PC-9 (cell line): ENCODE measurements at regions not wholly inside any gene's neighbourhood (a gene's known extent, or its start where the extent isn't known, plus 50 kb on each side); places are given as distances from the start of the nearest gene placed in this dataset.

Experiments used
- BruUV-seq: library from RNA; stranded (reverse); fragments of 400-500 nt; replicated peaks from 2 replicates; lab custom pipeline; 2021; lab: Mats Ljungman, UMichigan
- CTCF ChIA-PET: fragments of 300-600 bp; sonication (Branson Sonifier 250); formaldehyde crosslinking; loops from one replicate; lab custom pipeline; 2022; ENCODE audit warnings: antibody characterized with exemption; lab: Charles Lee
- POLR2A ChIA-PET: fragments of 300-600 bp; sonication (Branson Sonifier 250); formaldehyde crosslinking; loops from one replicate; lab custom pipeline; 2022; ENCODE audit warnings: antibody characterized with exemption; ENCODE audit not compliant: unreplicated experiment; lab: Charles Lee
- DNase-seq, 2 experiments: peaks; one replicate each; pipeline versions ENCODE4 v3.0.0 to v3.0.0-alpha.2; 2015 to 2022; ENCODE audit warnings: mixed read lengths in 1 of 2
- H2AFZ ChIP-seq: fragments of 200-600 bp; sonication (generic); 2 replicates; pipeline ENCODE4 v1.8.1; 2017; ENCODE audit warnings: antibody characterized with exemption
- H3F3A ChIP-seq: fragments of 200-600 bp; sonication (generic); 2 replicates; pipeline ENCODE4 v1.8.1; 2017; ENCODE audit warnings: antibody characterized with exemption, mild to moderate bottlenecking, low read depth; ENCODE audit not compliant: insufficient read depth
- H3K27ac ChIP-seq: fragments of 200-600 bp; sonication (generic); 2 replicates; pipeline ENCODE4 v1.6.1; 2016; ENCODE audit warnings: mixed run types
- H3K27me3 ChIP-seq: fragments of 200-600 bp; sonication (generic); 2 replicates; pipeline ENCODE4 v1.6.1; 2016; ENCODE audit warnings: low read depth, mixed run types; ENCODE audit not compliant: insufficient read depth
- H3K36me3 ChIP-seq: fragments of 200-600 bp; sonication (generic); 2 replicates; pipeline ENCODE4 v1.6.1; 2016; ENCODE audit warnings: low read depth, mixed run types
- H3K4me1 ChIP-seq: fragments of 200-600 bp; sonication (generic); replicated peaks from 2 replicates; pipeline ENCODE4 v1.6.1; 2016; ENCODE audit warnings: mixed run types; ENCODE audit not compliant: insufficient read depth
- H3K4me2 ChIP-seq: fragments of 200-600 bp; sonication (generic); 2 replicates; pipeline ENCODE4 v1.6.1; 2017; ENCODE audit warnings: mixed run types
- H3K4me3 ChIP-seq: fragments of 200-600 bp; sonication (generic); 2 replicates; pipeline ENCODE4 v1.6.1; 2016; ENCODE audit warnings: mixed run types
- H3K79me2 ChIP-seq: fragments of 200-600 bp; sonication (generic); 2 replicates; pipeline ENCODE4 v1.6.1; 2017; ENCODE audit warnings: low read depth, mixed run types
- H3K9me2 ChIP-seq: fragments of 200-600 bp; sonication (generic); 2 replicates; pipeline ENCODE4 v1.8.1; 2017; ENCODE audit warnings: mild to moderate bottlenecking; ENCODE audit not compliant: insufficient read depth
- H3K9me3 ChIP-seq: fragments of 200-600 bp; sonication (generic); 2 replicates; pipeline ENCODE4 v1.8.1; 2016; ENCODE audit warnings: low read depth; ENCODE audit not compliant: insufficient read depth
- H4K20me1 ChIP-seq: fragments of 200-600 bp; sonication (generic); 2 replicates; pipeline ENCODE4 v1.8.1; 2017; ENCODE audit not compliant: insufficient read depth
- EZH2 ChIP-seq: fragments of 200-600 bp; sonication (generic); IDR thresholded peaks from 2 replicates; pipeline ENCODE4 v1.8.0; 2017; ENCODE audit warnings: antibody characterized with exemption, low read depth
- intact Hi-C: fragments of 100-400 bp; cut with micrococcal nuclease; formaldehyde crosslinking; loops from one replicate; pipeline ENCODE4 v1.10.0; 2022; ENCODE audit not compliant: unreplicated experiment
- TF ChIP-seq, protein P1 (sequence below): fragments of 200-600 bp; sonication (generic); conservative IDR thresholded peaks from 2 replicates; pipeline ENCODE4 v1.6.1; 2017; ENCODE audit warnings: mixed run types, antibody characterized with exemption, mild to moderate bottlenecking, moderate library complexity

DNA sequence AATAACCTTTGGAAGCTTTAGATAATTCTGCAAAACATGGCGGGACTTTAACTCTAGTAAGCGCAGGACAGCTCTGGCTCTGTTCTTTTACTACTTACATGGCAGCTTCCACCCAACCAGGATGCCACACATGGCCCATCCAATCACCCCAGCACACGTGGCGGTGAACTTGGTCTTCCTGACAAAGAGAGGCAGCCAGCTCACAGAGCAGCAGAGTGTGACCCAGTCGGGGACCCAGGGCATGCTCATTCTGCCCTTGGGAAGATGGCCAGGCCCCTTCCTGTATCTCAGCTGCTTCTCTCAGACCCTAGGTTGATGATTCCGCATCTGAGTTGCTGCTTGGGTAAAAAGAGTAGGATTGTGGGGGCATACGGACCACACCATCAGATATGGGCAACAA, 172.1 kb downstream of the USP12 start:
- Histone ChIP-seq H3K4me3 (no peak overlapping the region), H4K20me1 (no peaks in the 10 kb centered on the region), H3K9me3 (no peaks in the 10 kb centered on the region), H2AFZ (no peak overlapping the region), H3K9me2 (no peaks in the 10 kb centered on the region), H3K79me2 (no peaks in the 10 kb centered on the region), H3K4me1 (no peaks in the 10 kb centered on the region), H3K27ac (no peak overlapping the region), H3K27me3 (no peaks in the 10 kb centered on the region), H3K4me2 (no peak overlapping the region), H3F3A (no peaks in the 10 kb centered on the region), H3K36me3 (no peaks in the 10 kb centered on the region)
- TF ChIP-seq EZH2, result no peak
- TF ChIP-seq, protein P1, sequence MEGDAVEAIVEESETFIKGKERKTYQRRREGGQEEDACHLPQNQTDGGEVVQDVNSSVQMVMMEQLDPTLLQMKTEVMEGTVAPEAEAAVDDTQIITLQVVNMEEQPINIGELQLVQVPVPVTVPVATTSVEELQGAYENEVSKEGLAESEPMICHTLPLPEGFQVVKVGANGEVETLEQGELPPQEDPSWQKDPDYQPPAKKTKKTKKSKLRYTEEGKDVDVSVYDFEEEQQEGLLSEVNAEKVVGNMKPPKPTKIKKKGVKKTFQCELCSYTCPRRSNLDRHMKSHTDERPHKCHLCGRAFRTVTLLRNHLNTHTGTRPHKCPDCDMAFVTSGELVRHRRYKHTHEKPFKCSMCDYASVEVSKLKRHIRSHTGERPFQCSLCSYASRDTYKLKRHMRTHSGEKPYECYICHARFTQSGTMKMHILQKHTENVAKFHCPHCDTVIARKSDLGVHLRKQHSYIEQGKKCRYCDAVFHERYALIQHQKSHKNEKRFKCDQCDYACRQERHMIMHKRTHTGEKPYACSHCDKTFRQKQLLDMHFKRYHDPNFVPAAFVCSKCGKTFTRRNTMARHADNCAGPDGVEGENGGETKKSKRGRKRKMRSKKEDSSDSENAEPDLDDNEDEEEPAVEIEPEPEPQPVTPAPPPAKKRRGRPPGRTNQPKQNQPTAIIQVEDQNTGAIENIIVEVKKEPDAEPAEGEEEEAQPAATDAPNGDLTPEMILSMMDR, result no peak
- BruUV-seq, result no TSS peak
- intact Hi-C loops, result no loop called here
- ChIA-PET POLR2A (no interaction called here), CTCF (no interaction called here)
- no peak for DNase-seq

DNA sequence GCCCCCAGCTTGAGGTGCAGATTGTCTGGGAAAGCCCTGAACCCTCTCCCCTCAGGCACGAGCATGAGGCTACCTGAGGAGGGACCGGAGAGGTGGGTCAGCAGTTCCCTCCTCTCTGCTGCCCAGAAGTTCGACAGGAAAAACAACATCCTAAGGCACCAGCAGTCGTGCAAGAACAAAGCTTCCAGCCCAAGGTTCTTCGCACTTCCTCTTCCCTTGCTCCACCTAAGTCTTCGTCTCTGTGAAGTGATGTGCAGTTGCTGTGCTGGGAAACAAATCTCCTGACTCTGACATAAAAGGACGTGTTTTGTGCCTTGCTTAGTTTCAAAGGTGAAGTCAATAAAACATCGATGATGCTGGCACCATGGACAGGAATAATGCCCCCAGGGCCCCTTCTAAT, 173.3 kb downstream of the USP12 start:
- Histone ChIP-seq H4K20me1 (no peaks in the 10 kb centered on the region), H3K9me3 (no peaks in the 10 kb centered on the region), H3K4me1 (no peaks in the 10 kb centered on the region), H2AFZ (no peak overlapping the region), H3K4me2 (no peak overlapping the region), H3K4me3 (no peak overlapping the region), H3K27me3 (no peaks in the 10 kb centered on the region), H3K36me3 (no peaks in the 10 kb centered on the region), H3K9me2 (no peaks in the 10 kb centered on the region), H3K79me2 (no peaks in the 10 kb centered on the region), H3F3A (no peaks in the 10 kb centered on the region), H3K27ac (no peak overlapping the region)
- DNase-seq, result no peak
- CTCF ChIA-PET, result no interaction called here
- POLR2A ChIA-PET, result interaction anchor here (0.6 kb wide), 1 partner anchor 221 kb away, joined by 3 read pairs; no protein-coding TSS in a partner anchor
- TF ChIP-seq, protein P1, result no peak
- TF ChIP-seq EZH2, result no peak
- BruUV-seq, result no TSS peak
- intact Hi-C loops, result no loop called here

DNA sequence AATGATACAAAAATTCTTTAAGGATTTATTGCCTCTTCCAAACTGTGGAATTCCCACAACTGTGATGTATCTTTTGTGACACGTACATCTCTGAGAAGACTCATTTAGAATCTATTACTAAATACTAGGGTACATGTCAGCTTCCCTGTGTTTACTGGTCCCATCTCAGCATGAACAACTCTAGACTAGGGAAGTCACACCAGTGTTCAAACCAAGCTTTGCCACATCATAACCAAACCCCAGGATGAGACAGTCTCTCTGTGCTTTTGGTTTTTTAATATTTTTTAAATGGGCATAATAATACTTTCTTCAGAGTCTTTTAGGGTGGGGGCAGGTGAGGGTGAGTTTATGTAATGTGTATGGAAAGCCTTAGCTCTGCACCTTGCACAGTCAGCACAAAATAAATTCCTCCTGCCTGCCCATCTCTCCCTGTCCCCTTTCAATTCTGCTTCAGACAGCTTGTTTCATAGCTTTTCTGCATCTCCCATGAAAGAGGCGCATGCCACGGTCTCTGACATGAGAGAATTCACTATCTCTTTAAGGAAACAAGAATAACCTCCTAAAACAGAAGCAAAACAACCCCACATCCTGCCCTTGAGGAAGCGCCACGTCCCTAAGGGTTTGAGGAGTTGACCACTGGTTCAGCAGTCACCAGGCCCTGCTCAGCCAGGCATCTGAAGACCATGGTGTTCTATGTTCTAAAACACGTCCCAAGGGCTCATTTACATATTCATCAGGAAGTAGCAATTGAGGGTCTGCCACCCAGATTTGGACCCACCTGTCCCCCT, 174.5 kb downstream of the USP12 start:
- ChIA-PET POLR2A (interaction anchor here (0.6 to 0.7 kb wide), 3 partner anchors 222 to 354 kb away, joined by 3 to 12 read pairs (median 3); no protein-coding TSS in a partner anchor), CTCF (no interaction called here)
- intact Hi-C loops, result no loop called here

More for the DNA sequence above, 174.5 kb downstream of the USP12 start:
- no peak for DNase-seq
- no peak for TF ChIP-seq EZH2
- TF ChIP-seq, protein P1, result no peak
- no peaks in the 10 kb centered on the region for H3K36me3 ChIP-seq
- no peak overlapping the region for H2AFZ ChIP-seq
- no peak overlapping the region for H3K4me3 ChIP-seq
- H3K4me1 ChIP-seq, result no peaks in the 10 kb centered on the region
- no peaks in the 10 kb centered on the region for H3K9me2 ChIP-seq
- H4K20me1 ChIP-seq, result no peaks in the 10 kb centered on the region
- no TSS peak for BruUV-seq
- H3K9me3 ChIP-seq, result no peaks in the 10 kb centered on the region
- H3K79me2 ChIP-seq, result no peaks in the 10 kb centered on the region
- no peaks in the 10 kb centered on the region for H3F3A ChIP-seq
- H3K27me3 ChIP-seq, result no peaks in the 10 kb centered on the region
- no peak overlapping the region for H3K4me2 ChIP-seq
- H3K27ac ChIP-seq, result no peak overlapping the region
